K562 (cell line): ENCODE measurements at regions not wholly inside any gene's neighbourhood (a gene's known extent, or its start where the extent isn't known, plus 50 kb on each side); places are given as distances from the start of the nearest gene placed in this dataset.

Experiments used
- ATAC-seq: fragments of 200-7000 bp; cut with Tn5 transposase; 3 replicates; pipeline ENCODE4 v1.9.1; 2020; ENCODE audit warnings: moderate library complexity
- BruUV-seq: library from RNA; stranded (reverse); fragments of 400-500 nt; replicated peaks from 2 replicates; lab custom pipeline; 2021; lab: Mats Ljungman, UMichigan
- CTCF ChIA-PET: fragments of 300-600 bp; formaldehyde crosslinking; extraction: SDS; loops from one replicate; lab custom pipeline; 2021; ENCODE audit warnings: low intra/inter-chr PET ratio; lab: Yijun Ruan, JAX
- POLR2A ChIA-PET: fragments of 300-600, 350-650 bp; sonication (Branson Sonifier 250); formaldehyde crosslinking; extraction: SDS; loops from one replicate; lab custom pipeline; 2021; ENCODE audit warnings: antibody characterized with exemption, inconsistent platforms; lab: Yijun Ruan, JAX
- DNase-seq, 4 experiments: peaks; one replicate each; pipeline versions ENCODE4 v3.0.0 to v3.0.0-alpha.2; 2011 to 2018; ENCODE audit warnings: low spot score in 3 of 4, mixed read lengths in 3 of 4; ENCODE audit errors: extremely low read depth in 1 of 4
- FAIRE-seq: peaks from 2 replicates; lab custom pipeline; 2011; peaks lifted over from hg19 to GRCh38; lab: Jason Lieb, UNC
- H2AFZ ChIP-seq: 2 replicates; pipeline ENCODE4 v1.6.0; 2011; ENCODE audit warnings: low read depth, low read length, control low read depth, inconsistent platforms
- H3K27ac ChIP-seq: fragments of 200-600 bp; 3 replicates; pipeline ENCODE4 v1.8.0; 2011; ENCODE audit warnings: low read depth, mild to moderate bottlenecking, control low read depth, inconsistent platforms, low read length, moderate library complexity, mixed read lengths; ENCODE audit errors: extremely low read depth
- H3K27me3 ChIP-seq, 2 experiments: fragments of 300-600 bp in 1 of 2; 2 replicates in 1 of 2; 3 replicates in 1 of 2; pipeline versions ENCODE4 v1.6.0 to v1.8.0; 2011; ENCODE audit warnings: inconsistent platforms in 2 of 2, low read length in 2 of 2, mild to moderate bottlenecking in 1 of 2, mixed read lengths in 1 of 2, moderate library complexity in 1 of 2; ENCODE audit not compliant: control insufficient read depth in 2 of 2, insufficient read depth in 2 of 2
- H3K36me3 ChIP-seq: fragments of 300-600 bp; 3 replicates; pipeline ENCODE4 v1.8.0; 2011; ENCODE audit warnings: mild to moderate bottlenecking, low read length, inconsistent platforms; ENCODE audit not compliant: control insufficient read depth, insufficient read depth
- H3K4me1 ChIP-seq, 2 experiments: fragments of 200-600 bp in 1 of 2; replicated peaks in 1 of 2; 2 replicates in 1 of 2; 3 replicates in 1 of 2; pipeline versions ENCODE4 v1.5.1 to v1.8.0; 2011; ENCODE audit warnings: inconsistent platforms in 2 of 2, low read length in 2 of 2, mild to moderate bottlenecking in 1 of 2, mixed read lengths in 1 of 2, moderate library complexity in 1 of 2; ENCODE audit not compliant: control insufficient read depth in 2 of 2, insufficient read depth in 2 of 2
- H3K4me2 ChIP-seq: 2 replicates; pipeline ENCODE4 v1.6.1; 2011; ENCODE audit warnings: low read length, control low read depth, inconsistent platforms, mixed read lengths; ENCODE audit not compliant: insufficient read depth
- H3K4me3 ChIP-seq: fragments of 200-600 bp; sonication (generic), shearing (Covaris generic); 2 replicates; pipeline ENCODE4 v1.5.1; 2016; ENCODE audit warnings: control low read depth, inconsistent platforms
- H3K79me2 ChIP-seq: fragments of 200-600 bp; 3 replicates; pipeline ENCODE4 v1.8.0; 2011; ENCODE audit warnings: low read length, inconsistent platforms; ENCODE audit not compliant: control insufficient read depth, insufficient read depth
- H3K9ac ChIP-seq, 2 experiments: 2 replicates each; pipeline versions ENCODE4 v1.6.0 to v1.6.1; 2011; ENCODE audit warnings: low read depth in 2 of 2, low read length in 2 of 2, control low read depth in 1 of 2, inconsistent platforms in 1 of 2, mild to moderate bottlenecking in 1 of 2, mixed read lengths in 1 of 2; ENCODE audit not compliant: insufficient read depth in 1 of 2
- H3K9me1 ChIP-seq: one replicate; pipeline ENCODE4 v1.6.0; 2011; ENCODE audit warnings: inconsistent platforms, mild to moderate bottlenecking, low read length, moderate library complexity; ENCODE audit not compliant: control insufficient read depth, insufficient read depth
- H3K9me3 ChIP-seq: replicated peaks from 2 replicates; pipeline ENCODE4 v1.5.1; 2011; ENCODE audit warnings: low read depth, low read length, inconsistent platforms; ENCODE audit not compliant: control insufficient read depth, insufficient read depth
- H4K20me1 ChIP-seq: replicated peaks from 2 replicates; pipeline ENCODE4 v1.6.1; 2011; ENCODE audit warnings: low read length, inconsistent platforms, mixed read lengths; ENCODE audit not compliant: control insufficient read depth, insufficient read depth
- CBFA2T2 ChIP-seq: fragments of 450-650 bp; conservative IDR thresholded peaks from 2 replicates; pipeline ENCODE4 v1.6.1; 2017; ENCODE audit warnings: mild to moderate bottlenecking
- CBFA2T3 ChIP-seq: fragments of 450-650 bp; IDR thresholded peaks from 2 replicates; pipeline ENCODE4 v1.6.1; 2017
- EWSR1 ChIP-seq: fragments of 450-650 bp; IDR thresholded peaks from 2 replicates; pipeline ENCODE4 v1.6.1; 2018; ENCODE audit warnings: borderline replicate concordance, mild to moderate bottlenecking, low read depth, moderate library complexity; ENCODE audit not compliant: partially characterized antibody
- GTF2F1 ChIP-seq: IDR thresholded peaks from 2 replicates; pipeline ENCODE4 v1.6.1; 2011; ENCODE audit warnings: low read depth, low read length, improper control_type of control experiment
- KLF1 ChIP-seq: fragments of 450-650 bp; IDR thresholded peaks from 2 replicates; pipeline ENCODE4 v1.6.1; 2016; ENCODE audit warnings: missing genetic modification characterization, missing compliant biosample characterization
- MBD2 ChIP-seq: sonication (generic); IDR thresholded peaks from 2 replicates; pipeline ENCODE4 v1.6.1; 2016; ENCODE audit warnings: low read depth, borderline replicate concordance
- MTF1 ChIP-seq: fragments of 250-450 bp; sonication (Bioruptor Pico); IDR thresholded peaks from 2 replicates; pipeline ENCODE4 v1.9.0; 2021; ENCODE audit warnings: moderate library complexity, mild to moderate bottlenecking, inconsistent platforms, borderline replicate concordance
- MYNN ChIP-seq, 2 experiments: sonication (generic); formaldehyde crosslinking in 1 of 2; IDR thresholded peaks; 2 replicates each; pipeline versions ENCODE4 v1.5.0 to v1.6.1; 2016 to 2020; ENCODE audit warnings: antibody characterized with exemption in 1 of 2, missing genetic modification reagents in 1 of 2
- SUPT5H ChIP-seq: fragments of 450-650 bp; IDR thresholded peaks from 2 replicates; pipeline ENCODE4 v1.6.1; 2016
- TFAM ChIP-seq: fragments of 250-450 bp; sonication (Bioruptor Pico); conservative IDR thresholded peaks from 2 replicates; pipeline ENCODE4 v1.5.0; 2021; ENCODE audit warnings: mild to moderate bottlenecking, moderate library complexity
- XRCC4 ChIP-seq: IDR thresholded peaks from one replicate; pipeline ENCODE4 v1.6.1; 2011; ENCODE audit not compliant: insufficient read depth, insufficient read length; ENCODE audit errors: extremely low read depth
- WGBS: fragments of 100-300 bp; shearing (Covaris generic); methylation state at CpG from one replicate; pipeline ENCODE4 v1.1.6; 2016; ENCODE audit warnings: low coverage, mixed read lengths; ENCODE audit not compliant: insufficient coverage; ENCODE audit errors: missing lambda C conversion rate; 5-methylcytosine and 5-hydroxymethylcytosine counted together
- in situ Hi-C: fragments of 300-500 bp; cut with MboI; formaldehyde crosslinking; loops from 4 replicates; pipeline ENCODE4 v1.15.0; 2018; ENCODE audit warnings: inconsistent platforms, mixed read lengths
- intact Hi-C: fragments of 100-400 bp; cut with micrococcal nuclease; formaldehyde crosslinking; loops from 2 replicates; pipeline ENCODE4 v1.14.2; 2022
- TF ChIP-seq, protein P1 (sequence below): sonication (generic); formaldehyde crosslinking; IDR thresholded peaks from 2 replicates; pipeline ENCODE4 v1.8.0; 2023; ENCODE audit warnings: missing genetic modification reagents, mild to moderate bottlenecking, borderline replicate concordance
- TF ChIP-seq, protein P2 (sequence below): IDR thresholded peaks from 2 replicates; pipeline ENCODE4 v1.6.1; 2011; ENCODE audit warnings: borderline replicate concordance, low read depth, mild to moderate bottlenecking, moderate library complexity, low read length; ENCODE audit not compliant: insufficient read depth, poor library complexity, severe bottlenecking
- TF ChIP-seq, protein P3 (sequence below): fragments of 450-650 bp; IDR thresholded peaks from 2 replicates; pipeline ENCODE4 v1.6.1; 2018; ENCODE audit warnings: mild to moderate bottlenecking, low read depth; ENCODE audit not compliant: partially characterized antibody

DNA sequence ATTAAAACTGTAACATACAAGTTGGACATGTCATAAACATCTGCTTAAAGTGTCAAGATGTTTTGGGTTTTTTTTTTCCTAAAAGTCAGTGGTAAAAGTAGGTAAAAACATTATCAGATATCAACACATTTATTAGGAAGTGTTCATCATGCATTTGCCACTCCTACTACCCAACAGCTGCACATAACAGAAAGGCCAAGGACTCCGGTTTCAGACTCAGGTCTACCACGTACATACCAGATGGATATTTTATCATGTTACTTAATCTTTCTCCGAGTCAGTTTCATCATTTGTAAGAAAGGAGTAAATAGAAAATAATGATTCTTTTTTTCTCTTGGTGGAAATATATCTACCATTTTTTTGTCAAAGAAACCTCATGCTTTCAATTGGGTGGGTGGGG lies 192.3 kb downstream of the UBE2E3 start:
- H3K79me2 ChIP-seq = no peaks in the 10 kb centered on the region
- TF ChIP-seq MTF1 (CRISPR knock-in tag) (no peak), EWSR1 (no peak), XRCC4 (no peak), TFAM (CRISPR knock-in tag) (no peak), MBD2 (no peak), SUPT5H (no peak), GTF2F1 (no peak), KLF1 (tag) (no peak), CBFA2T2 (no peak), MYNN (IDR thresholded peaks at IDR 0.05) (no peak), MYNN (CRISPR knock-in tag; IDR thresholded peaks at IDR 0.05) (no peak), CBFA2T3 (no peak)
- TF ChIP-seq, protein P1, sequence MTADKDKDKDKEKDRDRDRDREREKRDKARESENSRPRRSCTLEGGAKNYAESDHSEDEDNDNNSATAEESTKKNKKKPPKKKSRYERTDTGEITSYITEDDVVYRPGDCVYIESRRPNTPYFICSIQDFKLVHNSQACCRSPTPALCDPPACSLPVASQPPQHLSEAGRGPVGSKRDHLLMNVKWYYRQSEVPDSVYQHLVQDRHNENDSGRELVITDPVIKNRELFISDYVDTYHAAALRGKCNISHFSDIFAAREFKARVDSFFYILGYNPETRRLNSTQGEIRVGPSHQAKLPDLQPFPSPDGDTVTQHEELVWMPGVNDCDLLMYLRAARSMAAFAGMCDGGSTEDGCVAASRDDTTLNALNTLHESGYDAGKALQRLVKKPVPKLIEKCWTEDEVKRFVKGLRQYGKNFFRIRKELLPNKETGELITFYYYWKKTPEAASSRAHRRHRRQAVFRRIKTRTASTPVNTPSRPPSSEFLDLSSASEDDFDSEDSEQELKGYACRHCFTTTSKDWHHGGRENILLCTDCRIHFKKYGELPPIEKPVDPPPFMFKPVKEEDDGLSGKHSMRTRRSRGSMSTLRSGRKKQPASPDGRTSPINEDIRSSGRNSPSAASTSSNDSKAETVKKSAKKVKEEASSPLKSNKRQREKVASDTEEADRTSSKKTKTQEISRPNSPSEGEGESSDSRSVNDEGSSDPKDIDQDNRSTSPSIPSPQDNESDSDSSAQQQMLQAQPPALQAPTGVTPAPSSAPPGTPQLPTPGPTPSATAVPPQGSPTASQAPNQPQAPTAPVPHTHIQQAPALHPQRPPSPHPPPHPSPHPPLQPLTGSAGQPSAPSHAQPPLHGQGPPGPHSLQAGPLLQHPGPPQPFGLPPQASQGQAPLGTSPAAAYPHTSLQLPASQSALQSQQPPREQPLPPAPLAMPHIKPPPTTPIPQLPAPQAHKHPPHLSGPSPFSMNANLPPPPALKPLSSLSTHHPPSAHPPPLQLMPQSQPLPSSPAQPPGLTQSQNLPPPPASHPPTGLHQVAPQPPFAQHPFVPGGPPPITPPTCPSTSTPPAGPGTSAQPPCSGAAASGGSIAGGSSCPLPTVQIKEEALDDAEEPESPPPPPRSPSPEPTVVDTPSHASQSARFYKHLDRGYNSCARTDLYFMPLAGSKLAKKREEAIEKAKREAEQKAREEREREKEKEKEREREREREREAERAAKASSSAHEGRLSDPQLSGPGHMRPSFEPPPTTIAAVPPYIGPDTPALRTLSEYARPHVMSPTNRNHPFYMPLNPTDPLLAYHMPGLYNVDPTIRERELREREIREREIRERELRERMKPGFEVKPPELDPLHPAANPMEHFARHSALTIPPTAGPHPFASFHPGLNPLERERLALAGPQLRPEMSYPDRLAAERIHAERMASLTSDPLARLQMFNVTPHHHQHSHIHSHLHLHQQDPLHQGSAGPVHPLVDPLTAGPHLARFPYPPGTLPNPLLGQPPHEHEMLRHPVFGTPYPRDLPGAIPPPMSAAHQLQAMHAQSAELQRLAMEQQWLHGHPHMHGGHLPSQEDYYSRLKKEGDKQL (CRISPR knock-in tag) = no peak
- TF ChIP-seq, protein P2, sequence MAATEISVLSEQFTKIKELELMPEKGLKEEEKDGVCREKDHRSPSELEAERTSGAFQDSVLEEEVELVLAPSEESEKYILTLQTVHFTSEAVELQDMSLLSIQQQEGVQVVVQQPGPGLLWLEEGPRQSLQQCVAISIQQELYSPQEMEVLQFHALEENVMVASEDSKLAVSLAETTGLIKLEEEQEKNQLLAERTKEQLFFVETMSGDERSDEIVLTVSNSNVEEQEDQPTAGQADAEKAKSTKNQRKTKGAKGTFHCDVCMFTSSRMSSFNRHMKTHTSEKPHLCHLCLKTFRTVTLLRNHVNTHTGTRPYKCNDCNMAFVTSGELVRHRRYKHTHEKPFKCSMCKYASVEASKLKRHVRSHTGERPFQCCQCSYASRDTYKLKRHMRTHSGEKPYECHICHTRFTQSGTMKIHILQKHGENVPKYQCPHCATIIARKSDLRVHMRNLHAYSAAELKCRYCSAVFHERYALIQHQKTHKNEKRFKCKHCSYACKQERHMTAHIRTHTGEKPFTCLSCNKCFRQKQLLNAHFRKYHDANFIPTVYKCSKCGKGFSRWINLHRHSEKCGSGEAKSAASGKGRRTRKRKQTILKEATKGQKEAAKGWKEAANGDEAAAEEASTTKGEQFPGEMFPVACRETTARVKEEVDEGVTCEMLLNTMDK = no peak
- TF ChIP-seq, protein P3, sequence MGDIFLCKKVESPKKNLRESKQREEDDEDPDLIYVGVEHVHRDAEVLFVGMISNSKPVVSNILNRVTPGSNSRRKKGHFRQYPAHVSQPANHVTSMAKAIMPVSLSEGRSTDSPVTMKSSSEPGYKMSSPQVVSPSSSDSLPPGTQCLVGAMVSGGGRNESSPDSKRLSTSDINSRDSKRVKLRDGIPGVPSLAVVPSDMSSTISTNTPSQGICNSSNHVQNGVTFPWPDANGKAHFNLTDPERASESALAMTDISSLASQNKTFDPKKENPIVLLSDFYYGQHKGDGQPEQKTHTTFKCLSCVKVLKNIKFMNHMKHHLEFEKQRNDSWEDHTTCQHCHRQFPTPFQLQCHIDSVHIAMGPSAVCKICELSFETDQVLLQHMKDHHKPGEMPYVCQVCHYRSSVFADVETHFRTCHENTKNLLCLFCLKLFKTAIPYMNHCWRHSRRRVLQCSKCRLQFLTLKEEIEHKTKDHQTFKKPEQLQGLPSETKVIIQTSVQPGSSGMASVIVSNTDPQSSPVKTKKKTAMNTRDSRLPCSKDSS = no peak

More for the DNA sequence above, 192.3 kb downstream of the UBE2E3 start:
- Histone ChIP-seq H3K4me2 (no peak overlapping the region), H3K27ac (no peak overlapping the region), H3K36me3 (no peaks in the 10 kb centered on the region), H3K9me3 (no peaks in the 10 kb centered on the region), H3K9ac (no peak overlapping the region), H2AFZ (no peak overlapping the region), H3K4me3 (no peak overlapping the region), H3K27me3 (no peaks in the 10 kb centered on the region), H3K9me1 (no peaks in the 10 kb centered on the region), H4K20me1 (no peaks in the 10 kb centered on the region), H3K4me1 (no peaks in the 10 kb centered on the region)
- ChIA-PET CTCF (no interaction called here), POLR2A (no interaction called here)
- no TSS peak for BruUV-seq
- FAIRE-seq (no peak), ATAC-seq (no peak), DNase-seq (no peak)
- in situ Hi-C loops (no loop called here), intact Hi-C loops (no loop called here)
- WGBS = 1% methylated on average over 3 of the region's 3 CpGs
